ENCODE measurements at regions not wholly inside any gene's neighbourhood (a gene's known extent, or its start where the extent isn't known, plus 50 kb on each side); places are given as distances from the start of the nearest gene placed in this dataset.

- H3K4me3 ChIP-seq (ENCODE audit: low read depth, low read length) = no peak overlapping the region
- no peak overlapping the region for H3K27ac ChIP-seq (ENCODE audit: low read depth, low read length)
- DNase-seq (ENCODE audit: low read depth in 4 of 6, low spot score in 6 of 6) = peak in 1 of 6 donors; percentile 38
- H3K9me3 ChIP-seq (ENCODE audit: control insufficient read depth, insufficient read depth, low read length) = no peaks in the 10 kb centered on the region
- no peaks in the 10 kb centered on the region for H3K4me1 ChIP-seq (ENCODE audit: control insufficient read depth, insufficient read depth, low read length)
- H3K36me3 ChIP-seq (ENCODE audit: control insufficient read depth, insufficient read depth, low read length) = no peaks in the 10 kb centered on the region
- H3K27me3 ChIP-seq (ENCODE audit: control insufficient read depth, insufficient read depth, low read length) = no peaks in the 10 kb centered on the region
These were observed 148.9 kb upstream of the MEIS2 start for GRCh38 chr15:37249249-37249648.

DNA sequence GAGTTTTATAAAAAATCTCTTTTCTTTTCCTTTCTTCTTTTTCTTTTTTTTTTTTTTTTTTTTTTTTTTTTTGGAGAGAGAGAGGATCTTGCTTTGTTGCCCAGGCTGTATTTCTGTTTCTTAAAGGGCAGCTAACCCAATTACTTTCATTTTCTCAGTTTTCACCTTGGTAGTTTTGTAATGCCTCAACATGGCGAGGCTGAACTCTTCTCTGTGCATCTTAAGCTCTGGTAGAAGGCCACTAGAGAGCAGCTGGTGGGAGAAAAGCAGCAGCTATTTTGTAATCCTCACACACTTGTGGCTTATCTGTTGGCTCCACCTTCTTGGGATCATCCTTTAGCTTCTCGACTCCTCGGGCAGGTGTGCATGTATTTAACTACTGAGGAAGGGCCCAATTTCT is 152.2 kb upstream of the MEIS2 start:
- H3K27ac ChIP-seq (ENCODE audit: low read depth, low read length) = no peak overlapping the region
- 82% methylated on average over 3 of the region's 3 CpGs for WGBS (ENCODE audit: insufficient coverage)
- no peak overlapping the region for H3K4me3 ChIP-seq (ENCODE audit: low read depth, low read length)
- no peaks in the 10 kb centered on the region for H3K27me3 ChIP-seq (ENCODE audit: control insufficient read depth, insufficient read depth, low read length)
- no peaks in the 10 kb centered on the region for H3K4me1 ChIP-seq (ENCODE audit: control insufficient read depth, insufficient read depth, low read length)
- DNase-seq (ENCODE audit: low read depth in 4 of 6, low spot score in 6 of 6) = no peak
- no peaks in the 10 kb centered on the region for H3K36me3 ChIP-seq (ENCODE audit: control insufficient read depth, insufficient read depth, low read length)
- H3K9me3 ChIP-seq (ENCODE audit: control insufficient read depth, insufficient read depth, low read length) = no peaks in the 10 kb centered on the region

DNA sequence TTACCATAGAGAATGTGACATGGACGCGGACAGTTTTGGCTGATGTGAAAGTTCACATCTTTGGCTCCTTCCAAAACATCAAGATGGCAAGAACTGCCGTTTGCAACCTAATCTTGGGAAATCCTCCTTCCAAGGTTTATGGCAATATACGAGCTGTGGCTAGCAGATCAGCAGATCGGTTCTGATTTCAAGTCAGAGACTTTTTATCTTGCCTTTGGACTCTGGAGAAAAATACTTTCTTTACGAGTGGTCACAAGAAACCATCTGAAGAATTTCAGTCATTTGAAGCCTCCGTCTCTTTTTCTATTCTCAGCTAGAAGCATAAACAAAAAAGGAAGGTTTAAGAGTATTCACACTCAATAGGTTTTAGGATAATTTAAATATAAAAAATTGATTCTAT is 153.5 kb upstream of the MEIS2 start:
- 94% methylated on average over 2 of the region's 7 CpGs for WGBS (ENCODE audit: insufficient coverage)
- DNase-seq (ENCODE audit: low read depth in 4 of 6, low spot score in 6 of 6) = no peak
- no peaks in the 10 kb centered on the region for H3K9me3 ChIP-seq (ENCODE audit: control insufficient read depth, insufficient read depth, low read length)

GRCh38 chr15:37260255-37260654 is 159.9 kb upstream of the MEIS2 start:
- H3K9me3 ChIP-seq (ENCODE audit: control insufficient read depth, insufficient read depth, low read length) = no peaks in the 10 kb centered on the region

More for the DNA sequence above, 153.5 kb upstream of the MEIS2 start:
- Histone ChIP-seq H3K27ac (ENCODE audit: low read depth, low read length) (no peak overlapping the region), H3K4me3 (ENCODE audit: low read depth, low read length) (no peak overlapping the region), H3K4me1 (ENCODE audit: control insufficient read depth, insufficient read depth, low read length) (no peaks in the 10 kb centered on the region), H3K36me3 (ENCODE audit: control insufficient read depth, insufficient read depth, low read length) (no peaks in the 10 kb centered on the region), H3K27me3 (ENCODE audit: control insufficient read depth, insufficient read depth, low read length) (no peaks in the 10 kb centered on the region)

DNA sequence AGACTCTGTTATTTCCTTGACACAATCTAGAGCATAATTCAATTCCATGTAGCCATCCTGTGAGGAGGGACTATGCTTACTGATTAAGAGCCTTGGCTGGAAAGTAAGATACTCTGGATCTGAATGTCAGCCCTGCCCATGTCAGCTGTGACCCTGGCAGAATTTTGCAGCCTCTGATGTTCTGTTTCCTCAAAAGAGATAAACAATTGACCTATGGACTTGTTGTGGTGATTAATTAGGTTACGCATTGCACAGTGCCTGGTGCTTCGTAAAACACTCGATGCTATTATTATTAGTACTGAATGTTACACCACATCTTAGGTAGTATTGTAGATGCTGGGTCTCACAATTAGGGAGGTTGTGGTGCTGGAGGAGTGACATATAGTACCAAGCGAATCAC is 161.3 kb upstream of the MEIS2 start:
- no peaks in the 10 kb centered on the region for H3K27me3 ChIP-seq (ENCODE audit: control insufficient read depth, insufficient read depth, low read length)
- no peak overlapping the region for H3K4me3 ChIP-seq (ENCODE audit: low read depth, low read length)
- H3K27ac ChIP-seq (ENCODE audit: low read depth, low read length) = no peak overlapping the region
- H3K36me3 ChIP-seq (ENCODE audit: control insufficient read depth, insufficient read depth, low read length) = no peaks in the 10 kb centered on the region
- no peak for DNase-seq (ENCODE audit: low read depth in 4 of 6, low spot score in 6 of 6)
- H3K9me3 ChIP-seq (ENCODE audit: control insufficient read depth, insufficient read depth, low read length) = no peaks in the 10 kb centered on the region
- 100% methylated on average over 1 of the region's 4 CpGs for WGBS (ENCODE audit: insufficient coverage)
- H3K4me1 ChIP-seq (ENCODE audit: control insufficient read depth, insufficient read depth, low read length) = no peaks in the 10 kb centered on the region

More at GRCh38 chr15:37260255-37260654, 159.9 kb upstream of the MEIS2 start:
- H3K4me3 ChIP-seq (ENCODE audit: low read depth, low read length) = no peak overlapping the region
- no peaks in the 10 kb centered on the region for H3K4me1 ChIP-seq (ENCODE audit: control insufficient read depth, insufficient read depth, low read length)
- no peaks in the 10 kb centered on the region for H3K36me3 ChIP-seq (ENCODE audit: control insufficient read depth, insufficient read depth, low read length)
- H3K27me3 ChIP-seq (ENCODE audit: control insufficient read depth, insufficient read depth, low read length) = no peaks in the 10 kb centered on the region
- no peak for DNase-seq (ENCODE audit: low read depth in 4 of 6, low spot score in 6 of 6)
- H3K27ac ChIP-seq (ENCODE audit: low read depth, low read length) = no peak overlapping the region

DNA sequence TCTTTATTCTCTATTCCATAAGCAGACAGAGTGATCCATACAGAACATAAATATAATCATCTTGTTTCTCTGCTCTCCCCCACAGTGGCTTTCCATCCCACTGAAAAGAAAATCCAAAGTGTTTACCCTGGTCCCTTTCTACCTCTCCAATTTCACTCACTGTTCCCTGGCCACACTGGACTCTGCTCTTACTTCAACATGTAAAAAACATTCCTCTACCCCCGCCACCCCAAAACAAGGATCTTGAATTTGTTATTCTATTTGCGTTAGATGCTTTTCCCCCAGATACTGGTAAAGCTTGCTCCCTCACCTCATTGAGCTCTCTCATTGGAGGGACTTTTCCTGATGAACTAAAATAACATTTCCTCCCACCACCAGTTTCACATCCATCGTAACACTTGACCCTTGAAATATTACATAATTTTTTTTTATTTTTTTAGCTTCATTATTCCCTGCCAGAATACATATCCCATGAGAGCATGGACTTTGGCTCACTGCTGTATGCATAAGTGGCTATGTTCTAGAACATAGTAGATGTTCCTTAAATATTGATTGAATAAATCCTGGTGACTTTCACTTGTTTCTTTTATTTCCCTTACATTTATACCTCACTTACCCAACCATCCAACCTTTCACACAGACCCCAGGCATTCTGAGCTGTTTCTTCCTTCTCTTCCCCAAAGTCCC is 162.7 kb upstream of the MEIS2 start:
- H3K27ac ChIP-seq (ENCODE audit: low read depth, low read length) = no peak overlapping the region
- no peaks in the 10 kb centered on the region for H3K9me3 ChIP-seq (ENCODE audit: control insufficient read depth, insufficient read depth, low read length)
- no peaks in the 10 kb centered on the region for H3K27me3 ChIP-seq (ENCODE audit: control insufficient read depth, insufficient read depth, low read length)
- no peaks in the 10 kb centered on the region for H3K36me3 ChIP-seq (ENCODE audit: control insufficient read depth, insufficient read depth, low read length)
- WGBS (ENCODE audit: insufficient coverage) = 100% methylated on average over 1 of the region's 3 CpGs
- no peak for DNase-seq (ENCODE audit: low read depth in 4 of 6, low spot score in 6 of 6)
- H3K4me3 ChIP-seq (ENCODE audit: low read depth, low read length) = no peak overlapping the region
- H3K4me1 ChIP-seq (ENCODE audit: control insufficient read depth, insufficient read depth, low read length) = no peaks in the 10 kb centered on the region

DNA sequence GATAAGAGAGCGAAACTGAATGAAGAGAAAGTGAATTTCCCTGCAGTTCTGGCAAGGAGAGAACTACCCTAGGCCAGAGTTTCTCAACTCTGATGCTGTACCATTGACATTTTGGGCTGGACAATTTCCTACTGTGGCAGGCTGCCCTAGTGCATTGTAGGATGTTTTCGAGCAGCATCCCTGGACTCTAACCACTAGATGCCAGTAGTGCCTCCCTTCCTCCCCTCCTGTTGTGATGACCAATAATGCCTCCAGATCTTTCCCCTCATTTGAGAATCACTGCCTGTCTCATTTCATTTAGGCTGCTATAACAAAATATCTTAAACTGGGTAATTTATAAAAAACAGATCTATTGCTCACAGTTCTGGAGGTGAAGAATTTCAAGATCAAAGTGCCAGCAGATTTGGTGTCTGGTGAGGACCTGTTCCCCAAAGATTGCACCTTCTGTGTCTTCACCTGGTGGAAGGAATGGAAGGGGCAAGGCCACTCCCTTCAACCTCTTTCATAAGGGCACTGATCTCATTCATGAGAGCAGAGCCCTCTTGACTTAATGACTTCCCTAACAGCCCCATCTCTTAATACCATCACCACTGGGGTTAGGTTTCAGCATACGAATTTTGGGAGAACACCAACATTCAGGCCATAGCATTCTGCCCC is 188.9 kb upstream of the MEIS2 start:
- Histone ChIP-seq H3K9me3 (ENCODE audit: control insufficient read depth, insufficient read depth, low read length) (no peaks in the 10 kb centered on the region), H3K36me3 (ENCODE audit: control insufficient read depth, insufficient read depth, low read length) (no peaks in the 10 kb centered on the region), H3K4me3 (ENCODE audit: low read depth, low read length) (no peak overlapping the region), H3K4me1 (ENCODE audit: control insufficient read depth, insufficient read depth, low read length) (no peaks in the 10 kb centered on the region), H3K27me3 (ENCODE audit: control insufficient read depth, insufficient read depth, low read length) (no peaks in the 10 kb centered on the region), H3K27ac (ENCODE audit: low read depth, low read length) (no peak overlapping the region)
- WGBS (ENCODE audit: insufficient coverage) = 70% methylated on average over 3 of the region's 3 CpGs
- DNase-seq (ENCODE audit: low read depth in 4 of 6, low spot score in 6 of 6) = peak in 3 of 6 donors; percentile 1 to 25 (median 12)

GRCh38 chr15:37291920-37292319 is 191.6 kb upstream of the MEIS2 start:
- Histone ChIP-seq H3K27me3 (ENCODE audit: control insufficient read depth, insufficient read depth, low read length) (no peaks in the 10 kb centered on the region), H3K27ac (ENCODE audit: low read depth, low read length) (no peak overlapping the region), H3K4me1 (ENCODE audit: control insufficient read depth, insufficient read depth, low read length) (no peaks in the 10 kb centered on the region), H3K36me3 (ENCODE audit: control insufficient read depth, insufficient read depth, low read length) (no peaks in the 10 kb centered on the region), H3K4me3 (ENCODE audit: low read depth, low read length) (no peak overlapping the region), H3K9me3 (ENCODE audit: control insufficient read depth, insufficient read depth, low read length) (no peaks in the 10 kb centered on the region)
- no peak for DNase-seq (ENCODE audit: low read depth in 4 of 6, low spot score in 6 of 6)
- no CpG with 5 or more reads among the region's 1 CpG for WGBS (ENCODE audit: insufficient coverage)

GRCh38 chr15:37298271-37298670 is 197.9 kb upstream of the MEIS2 start:
- Histone ChIP-seq H3K36me3 (ENCODE audit: control insufficient read depth, insufficient read depth, low read length) (no peaks in the 10 kb centered on the region), H3K4me1 (ENCODE audit: control insufficient read depth, insufficient read depth, low read length) (no peaks in the 10 kb centered on the region), H3K4me3 (ENCODE audit: low read depth, low read length) (no peak overlapping the region), H3K27me3 (ENCODE audit: control insufficient read depth, insufficient read depth, low read length) (no peaks in the 10 kb centered on the region), H3K9me3 (ENCODE audit: control insufficient read depth, insufficient read depth, low read length) (no peaks in the 10 kb centered on the region), H3K27ac (ENCODE audit: low read depth, low read length) (no peak overlapping the region)
- 50% methylated on average over 1 of the region's 1 CpG for WGBS (ENCODE audit: insufficient coverage)
- DNase-seq (ENCODE audit: low read depth in 4 of 6, low spot score in 6 of 6) = no peak

GRCh38 chr15:37339437-37339836 is 239.1 kb upstream of the MEIS2 start:
- DNase-seq (ENCODE audit: low read depth in 4 of 6, low spot score in 6 of 6) = peak in 1 of 6 donors; percentile 22
- H3K4me1 ChIP-seq (ENCODE audit: control insufficient read depth, insufficient read depth, low read length) = no peaks in the 10 kb centered on the region
- no peaks in the 10 kb centered on the region for H3K36me3 ChIP-seq (ENCODE audit: control insufficient read depth, insufficient read depth, low read length)
- H3K27me3 ChIP-seq (ENCODE audit: control insufficient read depth, insufficient read depth, low read length) = no peaks in the 10 kb centered on the region
- H3K9me3 ChIP-seq (ENCODE audit: control insufficient read depth, insufficient read depth, low read length) = no peaks in the 10 kb centered on the region
- no peak overlapping the region for H3K27ac ChIP-seq (ENCODE audit: low read depth, low read length)
- no peak overlapping the region for H3K4me3 ChIP-seq (ENCODE audit: low read depth, low read length)
- 69% methylated on average over 2 of the region's 3 CpGs for WGBS (ENCODE audit: insufficient coverage)
